ENCODE measurements at regions not wholly inside any gene's neighbourhood (a gene's known extent, or its start where the extent isn't known, plus 50 kb on each side); places are given as distances from the start of the nearest gene placed in this dataset.

- TF ChIP-seq EP300 (IDR thresholded peaks at IDR 0.05) (no peak), CTCF (IDR thresholded peaks at IDR 0.05) (no peak), POLR2A (IDR thresholded peaks at IDR 0.05; ENCODE audit: low read depth) (no peak)
Measured at GRCh38 chr4:41799126-41799525, 50.6 kb upstream of the PHOX2B start.
